ENCODE measurements at regions not wholly inside any gene's neighbourhood (a gene's known extent, or its start where the extent isn't known, plus 50 kb on each side); places are given as distances from the start of the nearest gene placed in this dataset.

DNA sequence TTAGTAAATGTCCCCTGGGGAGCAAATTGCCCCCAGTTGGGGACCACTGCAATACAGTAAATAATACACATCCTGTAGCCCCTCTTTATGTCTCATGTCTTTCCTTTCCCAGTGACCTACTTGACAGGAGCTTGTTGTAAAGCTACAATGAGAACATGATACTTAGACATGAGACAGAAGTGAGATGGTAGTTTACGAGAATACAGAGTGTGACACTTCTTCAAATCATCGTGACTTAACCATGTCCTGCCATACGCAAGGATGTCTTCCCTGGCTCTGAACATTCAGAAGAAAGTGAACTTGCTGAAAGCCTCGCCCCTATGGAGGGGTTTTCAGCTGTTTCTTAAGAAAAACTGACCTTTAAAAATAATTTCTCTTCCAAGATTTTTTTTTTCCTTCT lies 101.0 kb upstream of the SPACA1 start:
- WGBS, 3 donors = 68 to 82% (median 69%) methylated on average over 4 of the region's 4 CpGs
- Histone ChIP-seq H3K4me3 (no peak overlapping the region), H3K27ac (no peak overlapping the region), H3K36me3 (no peaks in the 10 kb centered on the region), H3K9me3 (no peaks in the 10 kb centered on the region), H3K4me1 (ENCODE audit: insufficient read depth) (no peaks in the 10 kb centered on the region), H3K27me3 (no peaks in the 10 kb centered on the region)
- intact Hi-C loops (cut with DNase I) = no loop called here
- TF ChIP-seq, protein P1, sequence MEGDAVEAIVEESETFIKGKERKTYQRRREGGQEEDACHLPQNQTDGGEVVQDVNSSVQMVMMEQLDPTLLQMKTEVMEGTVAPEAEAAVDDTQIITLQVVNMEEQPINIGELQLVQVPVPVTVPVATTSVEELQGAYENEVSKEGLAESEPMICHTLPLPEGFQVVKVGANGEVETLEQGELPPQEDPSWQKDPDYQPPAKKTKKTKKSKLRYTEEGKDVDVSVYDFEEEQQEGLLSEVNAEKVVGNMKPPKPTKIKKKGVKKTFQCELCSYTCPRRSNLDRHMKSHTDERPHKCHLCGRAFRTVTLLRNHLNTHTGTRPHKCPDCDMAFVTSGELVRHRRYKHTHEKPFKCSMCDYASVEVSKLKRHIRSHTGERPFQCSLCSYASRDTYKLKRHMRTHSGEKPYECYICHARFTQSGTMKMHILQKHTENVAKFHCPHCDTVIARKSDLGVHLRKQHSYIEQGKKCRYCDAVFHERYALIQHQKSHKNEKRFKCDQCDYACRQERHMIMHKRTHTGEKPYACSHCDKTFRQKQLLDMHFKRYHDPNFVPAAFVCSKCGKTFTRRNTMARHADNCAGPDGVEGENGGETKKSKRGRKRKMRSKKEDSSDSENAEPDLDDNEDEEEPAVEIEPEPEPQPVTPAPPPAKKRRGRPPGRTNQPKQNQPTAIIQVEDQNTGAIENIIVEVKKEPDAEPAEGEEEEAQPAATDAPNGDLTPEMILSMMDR (IDR thresholded peaks at IDR 0.05) = no peak
- TF ChIP-seq EP300 (IDR thresholded peaks at IDR 0.05) = no peak
- no peak for TF ChIP-seq POLR2A (IDR thresholded peaks at IDR 0.05)
- no peak for DNase-seq

DNA sequence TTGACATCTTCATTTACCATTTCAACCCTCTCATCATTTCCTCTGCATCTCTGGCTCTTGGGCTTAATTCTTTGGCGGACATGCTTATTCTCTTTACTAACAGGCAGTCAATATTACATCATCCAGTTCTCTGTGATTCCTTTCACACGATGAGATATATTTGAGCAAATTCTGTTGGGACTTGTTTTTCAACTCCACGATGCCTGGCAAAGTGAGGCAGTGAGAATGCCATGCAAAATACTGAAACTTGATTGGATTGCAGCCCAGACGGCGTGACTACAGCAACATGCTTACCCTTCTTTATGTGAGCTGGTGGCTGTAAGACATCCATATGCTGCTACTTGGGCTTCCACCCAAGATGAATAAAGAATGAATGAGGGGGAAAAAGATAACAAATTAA lies 101.7 kb upstream of the SPACA1 start:
- intact Hi-C loops (cut with DNase I) = no loop called here
- Histone ChIP-seq H3K4me1 (ENCODE audit: insufficient read depth) (no peaks in the 10 kb centered on the region), H3K36me3 (no peaks in the 10 kb centered on the region), H3K4me3 (no peak overlapping the region), H3K27me3 (no peaks in the 10 kb centered on the region), H3K27ac (no peak overlapping the region), H3K9me3 (no peaks in the 10 kb centered on the region)
- TF ChIP-seq POLR2A (IDR thresholded peaks at IDR 0.05) (no peak), EP300 (IDR thresholded peaks at IDR 0.05) (no peak)
- TF ChIP-seq, protein P1 (IDR thresholded peaks at IDR 0.05) = no peak
- WGBS, 3 donors = 67 to 79% (median 78%) methylated on average over 5 of the region's 5 CpGs
- DNase-seq = no peak

DNA sequence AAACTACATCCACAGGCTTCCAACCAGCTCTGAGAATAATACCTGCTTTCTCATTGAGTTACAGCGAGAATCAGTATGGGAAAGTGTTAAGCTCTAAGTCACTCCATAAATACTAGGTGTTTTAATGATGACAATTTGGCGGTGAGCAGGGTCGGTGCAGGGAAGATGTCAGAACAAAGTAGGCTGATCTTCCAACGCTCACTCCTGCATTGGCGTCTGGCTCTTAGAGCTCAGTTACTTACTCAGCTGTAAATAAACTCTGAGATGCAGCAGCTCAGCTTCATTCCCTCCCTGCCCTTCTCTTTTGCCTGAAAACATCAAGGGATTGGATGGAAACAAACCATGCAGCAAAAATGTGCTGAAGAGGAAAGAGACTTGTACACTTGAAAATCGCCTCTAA lies 102.5 kb upstream of the SPACA1 start:
- TF ChIP-seq, protein P1 (IDR thresholded peaks at IDR 0.05) = no peak
- TF ChIP-seq EP300 (IDR thresholded peaks at IDR 0.05) (no peak), POLR2A (IDR thresholded peaks at IDR 0.05) (no peak)
- no peak overlapping the region for H3K27ac ChIP-seq
- no peaks in the 10 kb centered on the region for H3K9me3 ChIP-seq
- no peaks in the 10 kb centered on the region for H3K36me3 ChIP-seq
- intact Hi-C loops (cut with DNase I) = no loop called here
- H3K4me1 ChIP-seq (ENCODE audit: insufficient read depth) = no peaks in the 10 kb centered on the region
- no peaks in the 10 kb centered on the region for H3K27me3 ChIP-seq
- H3K4me3 ChIP-seq = no peak overlapping the region
- WGBS, 3 donors = 29 to 41% (median 40%) methylated on average over 6 of the region's 6 CpGs
- DNase-seq = no peak

DNA sequence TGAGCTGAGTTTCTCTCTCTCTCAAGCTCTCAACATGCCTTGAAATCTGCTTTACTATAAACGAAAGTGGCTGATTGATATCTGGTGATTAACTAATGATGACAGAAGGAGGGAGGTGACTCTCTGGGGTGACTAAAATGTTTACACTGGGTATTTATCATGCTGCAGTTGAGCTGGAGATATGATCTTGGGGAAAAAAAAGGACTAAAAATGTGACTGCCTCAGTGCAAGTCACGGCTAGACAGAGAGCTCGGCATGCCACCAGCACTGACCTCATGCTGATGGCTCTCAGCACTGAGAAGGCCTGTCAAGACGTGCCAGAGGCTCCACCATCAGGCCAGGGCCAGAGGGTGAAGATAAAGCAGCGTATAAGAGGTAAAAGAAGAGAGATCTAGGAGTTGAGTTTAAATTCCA lies 103.1 kb upstream of the SPACA1 start:
- Histone ChIP-seq H3K27ac (no peak overlapping the region), H3K4me3 (no peak overlapping the region), H3K9me3 (no peaks in the 10 kb centered on the region), H3K36me3 (no peaks in the 10 kb centered on the region), H3K27me3 (no peaks in the 10 kb centered on the region), H3K4me1 (ENCODE audit: insufficient read depth) (no peaks in the 10 kb centered on the region)
- no peak for DNase-seq
- WGBS, 3 donors = 55 to 62% (median 57%) methylated on average over 5 of the region's 5 CpGs
- TF ChIP-seq, protein P1 (IDR thresholded peaks at IDR 0.05) = no peak
- no peak for TF ChIP-seq POLR2A (IDR thresholded peaks at IDR 0.05)
- no peak for TF ChIP-seq EP300 (IDR thresholded peaks at IDR 0.05)
- intact Hi-C loops (cut with DNase I) = no loop called here

DNA sequence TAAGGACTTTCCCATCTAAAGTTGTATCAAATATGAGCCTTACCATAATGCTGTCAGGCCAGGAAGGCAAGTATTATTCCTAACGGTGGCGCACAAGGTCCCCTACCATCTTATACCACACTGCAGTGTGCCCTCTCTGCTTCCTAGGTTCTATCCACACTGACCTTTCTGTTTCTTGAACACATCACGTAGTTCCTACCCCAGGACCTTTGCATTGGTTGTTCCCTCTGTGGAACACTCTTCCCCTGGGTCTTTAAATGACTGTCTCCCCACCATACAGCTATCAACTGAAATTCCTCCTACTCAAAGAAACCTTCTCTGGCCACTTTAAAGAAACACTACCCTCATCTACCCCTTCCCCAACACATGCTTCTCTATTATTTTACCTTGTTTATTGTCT lies 104.5 kb upstream of the SPACA1 start:
- Histone ChIP-seq H3K27ac (no peak overlapping the region), H3K36me3 (no peaks in the 10 kb centered on the region), H3K9me3 (no peaks in the 10 kb centered on the region), H3K27me3 (no peaks in the 10 kb centered on the region), H3K4me3 (no peak overlapping the region), H3K4me1 (ENCODE audit: insufficient read depth) (no peaks in the 10 kb centered on the region)
- TF ChIP-seq POLR2A (IDR thresholded peaks at IDR 0.05) (no peak), EP300 (IDR thresholded peaks at IDR 0.05) (no peak)
- TF ChIP-seq, protein P1 (IDR thresholded peaks at IDR 0.05) = no peak
- no peak for DNase-seq
- 89 to 92% (median 92%) methylated on average over 3 of the region's 3 CpGs for WGBS, 3 donors
- intact Hi-C loops (cut with DNase I) = no loop called here

Data from ovary (tissue), 7 donors.